Breast epithelium (tissue), 4 donors: ENCODE measurements at regions not wholly inside any gene's neighbourhood (a gene's known extent, or its start where the extent isn't known, plus 50 kb on each side); places are given as distances from the start of the nearest gene placed in this dataset.
A peak's percentile ranks its signal among the peaks of the same experiment; 100 is the strongest.

Experiments used
- DNase-seq, 2 donors: peaks; one replicate each; pipeline ENCODE4 v3.0.0-alpha.2; 2019; ENCODE audit warnings: low spot score in 2 of 2
- H3K27ac ChIP-seq, 2 donors: fragments of 200-600 bp; sonication (generic) in 1 of 2; one replicate each; pipeline ENCODE4 v1.5.1; 2016 to 2019; ENCODE audit warnings: mild to moderate bottlenecking in 1 of 2
- H3K27me3 ChIP-seq, 2 donors: fragments of 200-600 bp; sonication (generic) in 1 of 2; one replicate each; pipeline versions ENCODE4 v1.5.1 to v1.6.0; 2017 to 2019; ENCODE audit warnings: control low read depth in 1 of 2, mild to moderate bottlenecking in 1 of 2
- H3K36me3 ChIP-seq: fragments of 200-600 bp; one replicate; pipeline ENCODE4 v1.5.1; 2019
- H3K4me1 ChIP-seq, 2 donors: fragments of 200-600 bp; sonication (generic); one replicate each; pipeline ENCODE4 v1.5.1; 2016 to 2019; ENCODE audit warnings: control low read depth in 1 of 2
- H3K4me3 ChIP-seq, 3 donors: fragments of 200-600 bp; sonication (generic); 1 replicate in 2 of 3; 2 replicates in 1 of 3; pipeline ENCODE4 v1.5.1; 2016 to 2019; ENCODE audit warnings: mild to moderate bottlenecking in 3 of 3, moderate library complexity in 2 of 3
- H3K9me3 ChIP-seq, 2 donors: fragments of 200-600 bp; sonication (generic) in 1 of 2; one replicate each; pipeline ENCODE4 v1.5.1; 2016 to 2019; ENCODE audit warnings: control low read depth in 1 of 2
- POLR2A ChIP-seq: fragments of 450-650 bp; IDR thresholded peaks from one replicate; pipeline ENCODE4 v1.6.1; 2016; ENCODE audit warnings: antibody characterized with exemption, mild to moderate bottlenecking, moderate library complexity
- POLR2AphosphoS5 ChIP-seq, 3 donors: sonication (generic); formaldehyde crosslinking; IDR thresholded peaks; one replicate each; pipeline ENCODE4 v1.6.1; 2017; ENCODE audit warnings: antibody characterized with exemption in 3 of 3
- intact Hi-C: fragments of 100-400 bp; cut with DNase I; formaldehyde crosslinking; loops from one replicate; pipeline ENCODE4 v1.15.1; 2023; ENCODE audit warnings: low total_unique reads
- TF ChIP-seq, protein P1 (sequence below), 3 donors: fragments of 450-650 bp; IDR thresholded peaks; one replicate each; pipeline ENCODE4 v1.5.1; 2016 to 2017; ENCODE audit warnings: antibody characterized with exemption in 3 of 3, mild to moderate bottlenecking in 3 of 3, moderate library complexity in 3 of 3

DNA sequence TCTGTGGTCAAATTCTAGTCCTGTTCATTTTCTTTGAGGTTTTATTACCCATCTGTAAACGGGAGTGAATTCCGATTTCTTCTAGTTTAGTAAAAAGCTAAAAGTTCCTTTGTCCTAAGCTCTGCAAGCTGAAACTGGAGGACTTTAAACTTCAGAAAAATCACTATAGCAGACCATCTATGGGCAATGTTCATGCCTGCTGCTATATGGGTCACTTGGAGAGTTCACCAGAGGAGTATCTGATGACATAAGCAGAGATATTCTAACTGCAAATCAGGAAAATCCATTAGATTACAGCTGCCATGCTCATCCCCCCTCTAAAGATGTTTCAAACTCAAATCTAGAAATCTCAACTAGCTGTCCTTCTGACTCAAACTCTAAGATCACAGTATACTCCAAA is 193.0 kb upstream of the RTL1 start:
- H3K4me1 ChIP-seq, result no peaks in the 10 kb centered on the region
- H3K27me3 ChIP-seq, result no peaks in the 10 kb centered on the region
- H3K27ac ChIP-seq, result no peak overlapping the region
- H3K9me3 ChIP-seq, result peaks cover 0 to 11% of the 10 kb centered on the region in 2 donors
- H3K36me3 ChIP-seq, result no peaks in the 10 kb centered on the region
- TF ChIP-seq, protein P1, sequence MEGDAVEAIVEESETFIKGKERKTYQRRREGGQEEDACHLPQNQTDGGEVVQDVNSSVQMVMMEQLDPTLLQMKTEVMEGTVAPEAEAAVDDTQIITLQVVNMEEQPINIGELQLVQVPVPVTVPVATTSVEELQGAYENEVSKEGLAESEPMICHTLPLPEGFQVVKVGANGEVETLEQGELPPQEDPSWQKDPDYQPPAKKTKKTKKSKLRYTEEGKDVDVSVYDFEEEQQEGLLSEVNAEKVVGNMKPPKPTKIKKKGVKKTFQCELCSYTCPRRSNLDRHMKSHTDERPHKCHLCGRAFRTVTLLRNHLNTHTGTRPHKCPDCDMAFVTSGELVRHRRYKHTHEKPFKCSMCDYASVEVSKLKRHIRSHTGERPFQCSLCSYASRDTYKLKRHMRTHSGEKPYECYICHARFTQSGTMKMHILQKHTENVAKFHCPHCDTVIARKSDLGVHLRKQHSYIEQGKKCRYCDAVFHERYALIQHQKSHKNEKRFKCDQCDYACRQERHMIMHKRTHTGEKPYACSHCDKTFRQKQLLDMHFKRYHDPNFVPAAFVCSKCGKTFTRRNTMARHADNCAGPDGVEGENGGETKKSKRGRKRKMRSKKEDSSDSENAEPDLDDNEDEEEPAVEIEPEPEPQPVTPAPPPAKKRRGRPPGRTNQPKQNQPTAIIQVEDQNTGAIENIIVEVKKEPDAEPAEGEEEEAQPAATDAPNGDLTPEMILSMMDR (IDR thresholded peaks at IDR 0.05), result no peak
- no peak for TF ChIP-seq POLR2AphosphoS5 (IDR thresholded peaks at IDR 0.05)
- no peak for TF ChIP-seq POLR2A
- intact Hi-C loops, result no loop called here
- no peak for DNase-seq
- no peak overlapping the region for H3K4me3 ChIP-seq

DNA sequence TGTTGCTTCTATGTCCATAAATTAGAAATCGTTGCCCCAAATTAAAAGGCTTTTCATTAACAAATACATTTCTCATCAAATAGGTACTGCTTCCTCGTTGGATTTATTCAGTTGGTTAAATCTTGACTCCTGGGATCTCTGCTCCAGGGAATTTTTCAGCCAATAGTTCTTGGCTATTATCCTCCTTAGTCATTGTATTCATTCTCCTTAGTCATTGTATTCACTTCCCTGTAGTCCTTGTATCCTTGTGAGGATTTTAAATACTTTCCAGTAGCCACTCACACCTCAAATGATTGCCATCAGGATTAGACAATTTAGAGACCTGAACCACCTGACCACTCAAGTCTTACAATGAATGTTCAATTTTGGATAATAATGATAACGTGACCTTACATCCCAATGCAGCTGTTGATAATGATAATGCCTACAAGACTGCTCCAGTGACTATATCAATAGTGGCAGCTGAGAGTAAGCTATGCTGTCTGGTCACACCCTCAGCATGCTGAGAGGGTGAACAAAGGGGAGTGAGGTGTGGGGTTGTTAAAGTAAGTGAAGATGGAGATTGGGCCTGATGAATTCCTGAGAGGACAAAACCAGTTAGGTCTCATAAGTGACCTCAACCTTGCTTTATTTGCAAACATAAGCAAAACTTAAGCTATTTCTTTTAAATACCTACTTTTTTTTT is 193.7 kb upstream of the RTL1 start:
- Histone ChIP-seq H3K27me3 (no peaks in the 10 kb centered on the region), H3K9me3 (peaks cover 0 to 11% of the 10 kb centered on the region in 2 donors), H3K4me3 (no peak overlapping the region), H3K27ac (no peak overlapping the region), H3K4me1 (no peaks in the 10 kb centered on the region), H3K36me3 (no peaks in the 10 kb centered on the region)
- intact Hi-C loops, result no loop called here
- TF ChIP-seq POLR2AphosphoS5 (IDR thresholded peaks at IDR 0.05), result no peak
- no peak for TF ChIP-seq POLR2A
- TF ChIP-seq, protein P1 (IDR thresholded peaks at IDR 0.05), result no peak
- DNase-seq, result no peak

DNA sequence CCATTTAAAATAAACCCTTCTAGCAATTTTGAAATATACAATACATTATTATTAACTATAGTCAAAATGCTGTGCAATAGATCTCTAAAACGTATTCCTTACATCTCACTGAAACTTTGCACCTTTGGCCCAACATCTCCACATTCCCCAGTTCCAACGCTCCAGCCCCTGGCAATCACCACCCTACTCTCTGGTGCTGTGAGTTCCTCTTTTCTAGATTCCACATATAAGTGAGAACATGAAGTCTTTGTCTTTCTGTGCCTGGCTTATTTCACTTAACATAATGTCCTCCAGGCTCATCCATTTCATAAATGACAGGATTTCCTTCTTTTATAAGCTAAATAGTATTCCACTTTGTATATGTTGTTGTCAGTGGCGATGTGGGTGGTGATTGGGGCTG is 194.7 kb upstream of the RTL1 start:
- no peak overlapping the region for H3K27ac ChIP-seq
- no peaks in the 10 kb centered on the region for H3K4me1 ChIP-seq
- H3K27me3 ChIP-seq, result no peaks in the 10 kb centered on the region
- intact Hi-C loops, result no loop called here
- DNase-seq, result no peak
- H3K4me3 ChIP-seq, result no peak overlapping the region
- H3K36me3 ChIP-seq, result no peaks in the 10 kb centered on the region
- TF ChIP-seq, protein P1 (IDR thresholded peaks at IDR 0.05), result no peak
- no peak for TF ChIP-seq POLR2AphosphoS5 (IDR thresholded peaks at IDR 0.05)
- no peak for TF ChIP-seq POLR2A
- H3K9me3 ChIP-seq, result peaks cover 0 to 11% of the 10 kb centered on the region in 2 donors

DNA sequence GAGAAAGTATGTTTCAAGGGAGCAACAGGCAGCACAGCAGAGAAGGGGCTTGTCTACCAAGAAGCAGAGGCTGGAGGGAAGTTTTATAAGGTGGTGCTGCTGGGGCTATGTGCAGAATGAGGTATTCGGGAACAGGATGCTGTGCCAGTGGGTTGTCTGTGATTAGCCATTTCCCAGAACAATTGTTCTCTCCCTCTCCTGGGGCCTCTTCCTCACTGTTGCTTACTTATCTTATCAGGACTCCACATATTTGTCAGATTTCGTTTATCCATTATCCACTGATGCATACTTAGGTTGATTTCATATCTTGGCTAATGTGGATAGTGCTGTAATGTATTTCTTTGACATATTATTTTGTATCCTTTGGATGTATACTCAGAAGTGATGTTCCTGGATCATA is 195.1 kb upstream of the RTL1 start:
- Histone ChIP-seq H3K4me3 (no peak overlapping the region), H3K36me3 (no peaks in the 10 kb centered on the region), H3K27me3 (no peaks in the 10 kb centered on the region), H3K9me3 (peaks cover 0 to 11% of the 10 kb centered on the region in 2 donors), H3K27ac (no peak overlapping the region), H3K4me1 (no peaks in the 10 kb centered on the region)
- peak in 1 of 2 donors; percentile 5 for DNase-seq
- intact Hi-C loops, result no loop called here
- TF ChIP-seq POLR2A (no peak), POLR2AphosphoS5 (IDR thresholded peaks at IDR 0.05) (no peak)
- TF ChIP-seq, protein P1 (IDR thresholded peaks at IDR 0.05), result no peak

DNA sequence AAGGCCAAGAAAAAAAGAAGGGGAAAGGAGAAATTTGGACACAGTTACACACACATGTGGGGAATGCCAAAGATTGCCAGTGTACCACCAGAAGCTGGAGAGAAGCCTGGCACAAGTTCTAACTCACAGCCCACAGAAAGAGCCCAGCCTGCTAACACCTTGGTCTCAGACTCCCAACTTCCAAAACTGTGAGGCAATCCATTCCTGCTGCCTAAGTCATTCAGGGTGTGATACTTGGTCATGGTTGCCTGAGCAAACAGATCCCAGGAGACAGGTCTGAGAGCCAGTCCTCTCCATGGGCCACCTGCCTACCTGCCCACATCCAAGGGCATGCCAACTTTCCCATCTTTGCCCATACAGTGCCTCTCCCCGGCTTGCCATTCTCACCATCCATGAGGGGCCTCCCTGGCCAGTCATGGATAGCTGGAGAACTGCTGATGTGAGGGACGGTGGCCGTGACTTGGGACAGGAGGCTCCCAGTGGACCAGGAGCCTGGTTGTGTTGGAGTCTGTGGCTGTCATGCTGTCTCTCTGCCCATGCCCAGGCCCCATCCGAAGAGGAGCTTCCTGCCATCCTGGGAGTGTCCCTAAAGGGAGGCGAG is 198.0 kb upstream of the RTL1 start:
- Histone ChIP-seq H3K27ac (no peak overlapping the region), H3K4me3 (no peak overlapping the region), H3K27me3 (no peaks in the 10 kb centered on the region), H3K9me3 (peaks cover 0 to 11% of the 10 kb centered on the region in 2 donors), H3K36me3 (no peaks in the 10 kb centered on the region), H3K4me1 (no peaks in the 10 kb centered on the region)
- intact Hi-C loops, result no loop called here
- peak; percentile 7 to 38 for DNase-seq
- TF ChIP-seq POLR2A, result no peak
- TF ChIP-seq, protein P1 (IDR thresholded peaks at IDR 0.05), result no peak
- no peak for TF ChIP-seq POLR2AphosphoS5 (IDR thresholded peaks at IDR 0.05)
